A673 (cell line): ENCODE measurements at regions not wholly inside any gene's neighbourhood (a gene's known extent, or its start where the extent isn't known, plus 50 kb on each side); places are given as distances from the start of the nearest gene placed in this dataset.
"Not testable (repeated sequence)": the region's sequence is repeated elsewhere in the genome, so short reads cannot be mapped to it uniquely, and the experiment has no call there.

ENCODE experiments used
- BruUV-seq: library from RNA; stranded (reverse); fragments of 400-500 nt; replicated peaks from 2 replicates; lab custom pipeline; 2021; lab: Mats Ljungman, UMichigan
- CTCF ChIA-PET: fragments of 300-600 bp; sonication (Branson Sonifier 250); formaldehyde crosslinking; loops from one replicate; lab custom pipeline; 2022; ENCODE audit warnings: antibody characterized with exemption; lab: Charles Lee
- POLR2A ChIA-PET: fragments of 300-600 bp; sonication (Branson Sonifier 250); formaldehyde crosslinking; loops from one replicate; lab custom pipeline; 2022; ENCODE audit warnings: antibody characterized with exemption; ENCODE audit not compliant: low non-redundant PET; lab: Charles Lee
- DNase-seq: peaks from one replicate; pipeline ENCODE4 v3.0.0-alpha.2; 2015; ENCODE audit warnings: low spot score
- H3K27ac ChIP-seq: fragments of 200-600 bp; sonication (generic); 2 replicates; pipeline ENCODE4 v1.5.1; 2016; ENCODE audit warnings: mixed run types, low read depth, mild to moderate bottlenecking, mixed read lengths, antibody characterized with exemption, low read length; ENCODE audit not compliant: poor library complexity, severe bottlenecking
- H3K27me3 ChIP-seq: fragments of 200-600 bp; sonication (generic); replicated peaks from 2 replicates; pipeline ENCODE4 v1.6.1; 2017; ENCODE audit warnings: mixed run types, low read depth, mild to moderate bottlenecking, mixed read lengths, antibody characterized with exemption, low read length; ENCODE audit not compliant: insufficient read depth, poor library complexity
- H3K36me3 ChIP-seq: fragments of 200-600 bp; sonication (generic); 2 replicates; pipeline ENCODE4 v1.6.1; 2016; ENCODE audit warnings: mixed run types, mild to moderate bottlenecking, mixed read lengths, antibody characterized with exemption, low read length; ENCODE audit not compliant: insufficient read depth, poor library complexity, severe bottlenecking
- H3K4me1 ChIP-seq: fragments of 200-600 bp; sonication (generic); 2 replicates; pipeline ENCODE4 v1.6.1; 2017; ENCODE audit warnings: mixed run types, mild to moderate bottlenecking, mixed read lengths, antibody characterized with exemption, low read length; ENCODE audit not compliant: insufficient read depth, poor library complexity, severe bottlenecking
- H3K4me3 ChIP-seq: fragments of 200-600 bp; sonication (generic); 2 replicates; pipeline ENCODE4 v1.5.1; 2016; ENCODE audit warnings: low read depth, mixed run types, mild to moderate bottlenecking, mixed read lengths, low read length; ENCODE audit not compliant: poor library complexity, severe bottlenecking
- H3K9me3 ChIP-seq: fragments of 200-600 bp; sonication (generic); 2 replicates; pipeline ENCODE4 v1.6.1; 2016; ENCODE audit warnings: mixed run types, low read depth, mild to moderate bottlenecking, mixed read lengths, antibody characterized with exemption, low read length; ENCODE audit not compliant: poor library complexity, severe bottlenecking
- CTCF ChIP-seq: fragments of 300-800, 200-600 bp; sonication (generic); conservative IDR thresholded peaks from 2 replicates; pipeline ENCODE4 v1.5.1; 2017; ENCODE audit warnings: low read depth, mild to moderate bottlenecking, antibody characterized with exemption, low read length, moderate library complexity, mixed read lengths
- EZH2 ChIP-seq: fragments of 200-600 bp; sonication (generic); IDR thresholded peaks from 2 replicates; pipeline ENCODE4 v1.6.1; 2017; ENCODE audit warnings: borderline replicate concordance, low read depth, mild to moderate bottlenecking, mixed read lengths, antibody characterized with exemption, low read length; ENCODE audit not compliant: poor library complexity, severe bottlenecking
- intact Hi-C: fragments of 100-400 bp; cut with micrococcal nuclease; formaldehyde crosslinking; loops from one replicate; pipeline ENCODE4 v1.10.0; 2022; ENCODE audit not compliant: unreplicated experiment

- intact Hi-C loops = no loop called here
- no peak for TF ChIP-seq EZH2
- no peak for TF ChIP-seq CTCF
- no peaks in the 10 kb centered on the region for H3K36me3 ChIP-seq
- no peaks in the 10 kb centered on the region for H3K9me3 ChIP-seq
- BruUV-seq = no TSS peak
- CTCF ChIA-PET = no interaction called here
- no peak for DNase-seq
- no peaks in the 10 kb centered on the region for H3K27me3 ChIP-seq
- H3K4me3 ChIP-seq = no peak overlapping the region
- no peak overlapping the region for H3K27ac ChIP-seq
- H3K4me1 ChIP-seq = no peaks in the 10 kb centered on the region
- POLR2A ChIA-PET = no interaction called here
Measured at GRCh38 chr18:76013057-76013456, 482.0 kb downstream of the ZNF516 start.

- no peak for TF ChIP-seq EZH2
- no peak for TF ChIP-seq CTCF
- H3K36me3 ChIP-seq = no peaks in the 10 kb centered on the region
- H3K27ac ChIP-seq = no peak overlapping the region
- H3K9me3 ChIP-seq = no peaks in the 10 kb centered on the region
- ChIA-PET CTCF (no interaction called here), POLR2A (no interaction called here)
- H3K4me3 ChIP-seq = no peak overlapping the region
- DNase-seq = no peak
- intact Hi-C loops = no loop called here
- H3K4me1 ChIP-seq = no peaks in the 10 kb centered on the region
- no TSS peak for BruUV-seq
- H3K27me3 ChIP-seq = no peaks in the 10 kb centered on the region
Measured at GRCh38 chr18:76005632-76006208, 489.3 kb downstream of the ZNF516 start.

GRCh38 chr18:75987913-75988312 lies 507.1 kb downstream of the ZNF516 start:
- H3K27ac ChIP-seq, CTCF ChIA-PET, H3K4me1 ChIP-seq, H3K27me3 ChIP-seq, intact Hi-C loops, H3K36me3 ChIP-seq, DNase-seq, H3K9me3 ChIP-seq, H3K4me3 ChIP-seq, BruUV-seq, POLR2A ChIA-PET: not testable (repeated sequence)

- Histone ChIP-seq H3K36me3 (no peaks in the 10 kb centered on the region), H3K27ac (no peak overlapping the region), H3K27me3 (no peaks in the 10 kb centered on the region), H3K4me1 (no peaks in the 10 kb centered on the region), H3K4me3 (no peak overlapping the region), H3K9me3 (no peaks in the 10 kb centered on the region)
- no TSS peak for BruUV-seq
- ChIA-PET POLR2A (no interaction called here), CTCF (no interaction called here)
- no peak for DNase-seq
- TF ChIP-seq EZH2 = no peak
- TF ChIP-seq CTCF = no peak
- intact Hi-C loops = no loop called here
Measured at GRCh38 chr18:75984853-75985252, 510.2 kb downstream of the ZNF516 start.
